ENCODE measurements at regions not wholly inside any gene's neighbourhood (a gene's known extent, or its start where the extent isn't known, plus 50 kb on each side); places are given as distances from the start of the nearest gene placed in this dataset.
"Not testable (repeated sequence)": the region's sequence is repeated elsewhere in the genome, so short reads cannot be mapped to it uniquely, and the experiment has no call there.

- Mint-ChIP-seq H3K4me1 (ENCODE audit: low read depth) (peaks cover 10% of the 10 kb centered on the region), H3K36me3 (ENCODE audit: insufficient read depth in 2 of 2) (peaks cover 4 to 5% of the 10 kb centered on the region in 2 donors), H3K27ac (no peak overlapping the region), H3K4me3 (no peak overlapping the region), H3K27me3 (ENCODE audit: low read depth) (no peaks in the 10 kb centered on the region), H3K9me3 (peaks cover 4 to 5% of the 10 kb centered on the region in 2 donors)
- no peak for ATAC-seq (replicated peaks in 1 of 2)
- no peak for DNase-seq
Measured at GRCh38 chr17:14595656-14596055, 294.8 kb downstream of the HS3ST3B1 start.

- H3K27ac Mint-ChIP-seq: no peak overlapping the region
- peaks cover under 1 to 2% of the 10 kb centered on the region in 2 donors for H3K36me3 Mint-ChIP-seq (ENCODE audit: insufficient read depth in 2 of 2)
- peaks cover 0 to under 1% of the 10 kb centered on the region in 2 donors for H3K9me3 Mint-ChIP-seq
- H3K4me1 Mint-ChIP-seq (ENCODE audit: low read depth): peaks cover 10% of the 10 kb centered on the region
- no peaks in the 10 kb centered on the region for H3K27me3 Mint-ChIP-seq (ENCODE audit: low read depth)
- H3K4me3 Mint-ChIP-seq: no peak overlapping the region
- DNase-seq (no peak), ATAC-seq (replicated peaks in 1 of 2) (no peak)
Measured at GRCh38 chr17:14594690-14595089, 293.8 kb downstream of the HS3ST3B1 start.

GRCh38 chr17:14593956-14594355 lies 293.1 kb downstream of the HS3ST3B1 start:
- H3K4me1 Mint-ChIP-seq (ENCODE audit: low read depth): peaks cover 10% of the 10 kb centered on the region
- H3K9me3 Mint-ChIP-seq: no peaks in the 10 kb centered on the region
- H3K27ac Mint-ChIP-seq: no peak overlapping the region
- no peaks in the 10 kb centered on the region for H3K36me3 Mint-ChIP-seq (ENCODE audit: insufficient read depth in 2 of 2)
- no peak for ATAC-seq (replicated peaks in 1 of 2)
- DNase-seq: no peak
- no peaks in the 10 kb centered on the region for H3K27me3 Mint-ChIP-seq (ENCODE audit: low read depth)
- H3K4me3 Mint-ChIP-seq: no peak overlapping the region

GRCh38 chr17:14590459-14591250 lies 289.8 kb downstream of the HS3ST3B1 start:
- Mint-ChIP-seq H3K27me3 (ENCODE audit: low read depth) (no peaks in the 10 kb centered on the region), H3K9me3 (no peaks in the 10 kb centered on the region)

GRCh38 chr17:14585099-14585498 lies 284.2 kb downstream of the HS3ST3B1 start:
- Mint-ChIP-seq H3K27ac (no peak overlapping the region), H3K27me3 (ENCODE audit: low read depth) (no peaks in the 10 kb centered on the region), H3K4me3 (no peak overlapping the region), H3K4me1 (ENCODE audit: low read depth) (no peaks in the 10 kb centered on the region), H3K36me3 (ENCODE audit: insufficient read depth in 2 of 2) (no peaks in the 10 kb centered on the region), H3K9me3 (no peaks in the 10 kb centered on the region)
- DNase-seq (no peak), ATAC-seq (replicated peaks in 1 of 2) (no peak)

More at GRCh38 chr17:14590459-14591250, 289.8 kb downstream of the HS3ST3B1 start:
- DNase-seq (no peak), ATAC-seq (replicated peaks in 1 of 2) (no peak)
- Mint-ChIP-seq H3K27ac (no peak overlapping the region), H3K36me3 (ENCODE audit: insufficient read depth in 2 of 2) (no peaks in the 10 kb centered on the region), H3K4me1 (ENCODE audit: low read depth) (peaks cover 9% of the 10 kb centered on the region), H3K4me3 (no peak overlapping the region)

GRCh38 chr17:14582996-14583395 lies 282.1 kb downstream of the HS3ST3B1 start:
- no peak overlapping the region for H3K4me3 Mint-ChIP-seq
- H3K27me3 Mint-ChIP-seq (ENCODE audit: low read depth): no peaks in the 10 kb centered on the region
- H3K4me1 Mint-ChIP-seq (ENCODE audit: low read depth): no peaks in the 10 kb centered on the region
- H3K9me3 Mint-ChIP-seq: no peaks in the 10 kb centered on the region
- H3K27ac Mint-ChIP-seq: no peak overlapping the region
- no peaks in the 10 kb centered on the region for H3K36me3 Mint-ChIP-seq (ENCODE audit: insufficient read depth in 2 of 2)
- DNase-seq: no peak
- no peak for ATAC-seq (replicated peaks in 1 of 2)

- DNase-seq (no peak), ATAC-seq (replicated peaks in 1 of 2) (no peak)
- Mint-ChIP-seq H3K9me3 (peaks cover 0 to 1% of the 10 kb centered on the region in 2 donors), H3K4me3 (no peak overlapping the region), H3K27ac (no peak overlapping the region), H3K36me3 (ENCODE audit: insufficient read depth in 2 of 2) (peaks cover 0 to 1% of the 10 kb centered on the region in 2 donors), H3K27me3 (ENCODE audit: low read depth) (no peaks in the 10 kb centered on the region), H3K4me1 (ENCODE audit: low read depth) (no peaks in the 10 kb centered on the region)
Measured at GRCh38 chr17:14581186-14581830, 280.4 kb downstream of the HS3ST3B1 start.

GRCh38 chr17:14580499-14580898 lies 279.6 kb downstream of the HS3ST3B1 start:
- Mint-ChIP-seq H3K27me3 (ENCODE audit: low read depth) (no peaks in the 10 kb centered on the region), H3K4me1 (ENCODE audit: low read depth) (no peaks in the 10 kb centered on the region), H3K9me3 (peaks cover 0 to 1% of the 10 kb centered on the region in 2 donors), H3K4me3 (no peak overlapping the region), H3K27ac (no peak overlapping the region), H3K36me3 (ENCODE audit: insufficient read depth in 2 of 2) (peaks cover 0 to 1% of the 10 kb centered on the region in 2 donors)
- DNase-seq: no peak
- no peak for ATAC-seq (replicated peaks in 1 of 2)

- H3K9me3 Mint-ChIP-seq: peaks cover 0 to 1% of the 10 kb centered on the region in 2 donors
- H3K36me3 Mint-ChIP-seq (ENCODE audit: insufficient read depth in 2 of 2): peaks cover 0 to 1% of the 10 kb centered on the region in 2 donors
- ATAC-seq (replicated peaks in 1 of 2) (no peak), DNase-seq (no peak)
- H3K4me1 Mint-ChIP-seq (ENCODE audit: low read depth): no peaks in the 10 kb centered on the region
- no peaks in the 10 kb centered on the region for H3K27me3 Mint-ChIP-seq (ENCODE audit: low read depth)
- no peak overlapping the region for H3K4me3 Mint-ChIP-seq
- no peak overlapping the region for H3K27ac Mint-ChIP-seq
Measured at GRCh38 chr17:14579716-14580115, 278.8 kb downstream of the HS3ST3B1 start.

GRCh38 chr17:14575471-14575953 lies 274.6 kb downstream of the HS3ST3B1 start:
- ATAC-seq (replicated peaks in 1 of 2) (no peak), DNase-seq (no peak)
- H3K27me3 Mint-ChIP-seq (ENCODE audit: low read depth): no peaks in the 10 kb centered on the region
- peaks cover 0 to 1% of the 10 kb centered on the region in 2 donors for H3K9me3 Mint-ChIP-seq
- H3K4me1 Mint-ChIP-seq (ENCODE audit: low read depth): no peaks in the 10 kb centered on the region
- no peak overlapping the region for H3K27ac Mint-ChIP-seq
- H3K36me3 Mint-ChIP-seq (ENCODE audit: insufficient read depth in 2 of 2): peaks cover 0 to 1% of the 10 kb centered on the region in 2 donors
- no peak overlapping the region for H3K4me3 Mint-ChIP-seq

- H3K36me3 Mint-ChIP-seq (ENCODE audit: insufficient read depth in 2 of 2); H3K27me3 Mint-ChIP-seq (ENCODE audit: low read depth); ATAC-seq (replicated peaks in 1 of 2); DNase-seq; H3K27ac Mint-ChIP-seq; H3K9me3 Mint-ChIP-seq; H3K4me3 Mint-ChIP-seq: not testable (repeated sequence)
- H3K4me1 Mint-ChIP-seq (ENCODE audit: low read depth): peaks cover 20% of the 10 kb centered on the region
Measured at GRCh38 chr17:14560325-14560724, 259.4 kb downstream of the HS3ST3B1 start.

- no peak for DNase-seq
Measured at GRCh38 chr17:14559264-14560119, 258.6 kb downstream of the HS3ST3B1 start.

GRCh38 chr17:14557480-14557879 lies 256.6 kb downstream of the HS3ST3B1 start:
- no peaks in the 10 kb centered on the region for H3K9me3 Mint-ChIP-seq
- H3K4me1 Mint-ChIP-seq (ENCODE audit: low read depth): peaks cover 20% of the 10 kb centered on the region
- ATAC-seq (replicated peaks in 1 of 2) (no peak), DNase-seq (no peak)
- no peaks in the 10 kb centered on the region for H3K36me3 Mint-ChIP-seq (ENCODE audit: insufficient read depth in 2 of 2)
- no peak overlapping the region for H3K27ac Mint-ChIP-seq
- peaks cover 9% of the 10 kb centered on the region for H3K27me3 Mint-ChIP-seq (ENCODE audit: low read depth)
- H3K4me3 Mint-ChIP-seq: no peak overlapping the region

More at GRCh38 chr17:14559264-14560119, 258.6 kb downstream of the HS3ST3B1 start:
- Mint-ChIP-seq H3K36me3 (ENCODE audit: insufficient read depth in 2 of 2) (no peaks in the 10 kb centered on the region), H3K4me1 (ENCODE audit: low read depth) (peaks cover 20% of the 10 kb centered on the region), H3K4me3 (peak overlapping the region in 1 of 2 donors; percentile 44), H3K27ac (peak overlapping the region; percentile 30), H3K27me3 (ENCODE audit: low read depth) (peaks cover 9% of the 10 kb centered on the region), H3K9me3 (no peaks in the 10 kb centered on the region)
- ATAC-seq (replicated peaks in 1 of 2): peak in 1 of 2 donors; percentile 5

Data from activated T-cell treated with anti-CD3 and anti-CD28 coated beads, Interleukin-2, amount 50 U/mL, for 72 hours (primary cell).